Forelimb muscle (tissue), 1 donor: ENCODE measurements at regions not wholly inside any gene's neighbourhood (a gene's known extent, or its start where the extent isn't known, plus 50 kb on each side); places are given as distances from the start of the nearest gene placed in this dataset.

ENCODE experiments used
- DNase-seq: peaks from one replicate; pipeline ENCODE4 v3.0.0-alpha.2; 2013; ENCODE audit warnings: low read depth

DNA sequence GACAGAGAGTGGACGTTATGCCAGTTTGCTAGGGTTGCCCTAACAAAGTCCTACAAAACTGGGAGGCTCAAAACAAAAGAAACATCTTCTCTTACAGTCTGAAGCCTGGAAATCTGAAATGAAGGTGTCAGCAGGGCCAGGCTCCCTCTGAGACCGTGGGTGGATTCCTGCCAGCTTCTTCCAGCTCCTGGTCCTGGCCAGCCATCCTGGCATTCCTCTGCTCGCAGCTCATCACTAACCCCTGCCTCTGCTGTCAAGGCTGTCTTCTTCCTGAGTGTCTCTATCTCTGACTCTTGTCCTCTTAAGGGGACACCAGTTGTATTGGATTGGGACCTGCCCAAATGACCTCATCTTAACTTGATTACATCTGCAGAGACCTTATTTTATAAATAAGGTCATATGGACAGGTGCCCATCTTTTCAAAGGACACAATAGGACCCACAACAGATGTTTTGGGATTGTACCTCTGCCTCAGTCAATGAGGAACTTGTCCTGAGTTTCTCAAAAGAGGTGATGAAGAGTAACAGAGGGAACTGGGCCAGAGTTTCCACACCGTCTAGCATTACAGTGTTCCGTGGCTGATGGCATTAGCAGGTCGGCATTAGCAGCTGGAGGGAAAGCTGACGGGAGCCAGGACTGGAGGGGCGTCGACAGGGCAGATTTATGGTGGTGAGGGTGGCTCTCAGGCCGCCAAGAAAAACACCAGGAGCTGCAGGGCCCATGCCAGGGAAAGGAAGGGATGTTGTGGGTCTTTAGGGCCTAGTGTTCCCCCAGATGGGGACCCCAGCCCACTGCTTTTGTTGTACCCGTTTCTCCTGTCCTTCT, 157.3 kb downstream of the TBXT start:
- no peak for DNase-seq

DNA sequence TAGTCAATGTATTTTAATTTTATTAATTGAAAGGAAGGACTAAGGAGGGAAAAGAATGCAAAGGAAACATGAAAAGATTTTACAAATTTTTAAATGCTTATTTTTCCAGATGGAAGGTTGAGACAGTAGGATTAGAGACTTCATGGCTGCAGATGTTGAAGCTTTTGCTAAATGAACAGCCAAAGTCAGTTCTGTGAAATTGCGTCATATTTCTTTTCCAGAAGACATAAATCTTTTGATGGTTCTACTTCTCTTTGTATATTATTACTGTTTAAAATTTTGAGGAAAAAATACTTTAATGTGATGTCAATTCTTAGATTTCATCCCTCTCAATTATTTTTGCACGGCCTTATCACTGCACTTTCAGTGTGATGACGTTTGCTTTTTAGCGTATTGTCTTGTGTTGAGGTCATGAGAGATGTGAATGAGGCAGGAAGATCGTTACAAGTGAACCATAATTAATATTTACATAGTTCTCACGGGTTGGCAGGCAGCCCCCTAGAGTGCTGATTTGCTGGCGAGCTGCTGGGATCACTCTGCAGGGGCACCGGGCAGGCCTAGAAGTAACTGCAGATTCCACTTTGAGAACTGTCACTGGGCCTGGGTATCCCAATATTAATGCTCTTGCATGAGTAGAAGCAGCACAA, 158.1 kb downstream of the TBXT start:
- DNase-seq: no peak

- DNase-seq: no peak
Measured at GRCh38 chr6:166008441-166009369, 158.9 kb downstream of the TBXT start.

DNA sequence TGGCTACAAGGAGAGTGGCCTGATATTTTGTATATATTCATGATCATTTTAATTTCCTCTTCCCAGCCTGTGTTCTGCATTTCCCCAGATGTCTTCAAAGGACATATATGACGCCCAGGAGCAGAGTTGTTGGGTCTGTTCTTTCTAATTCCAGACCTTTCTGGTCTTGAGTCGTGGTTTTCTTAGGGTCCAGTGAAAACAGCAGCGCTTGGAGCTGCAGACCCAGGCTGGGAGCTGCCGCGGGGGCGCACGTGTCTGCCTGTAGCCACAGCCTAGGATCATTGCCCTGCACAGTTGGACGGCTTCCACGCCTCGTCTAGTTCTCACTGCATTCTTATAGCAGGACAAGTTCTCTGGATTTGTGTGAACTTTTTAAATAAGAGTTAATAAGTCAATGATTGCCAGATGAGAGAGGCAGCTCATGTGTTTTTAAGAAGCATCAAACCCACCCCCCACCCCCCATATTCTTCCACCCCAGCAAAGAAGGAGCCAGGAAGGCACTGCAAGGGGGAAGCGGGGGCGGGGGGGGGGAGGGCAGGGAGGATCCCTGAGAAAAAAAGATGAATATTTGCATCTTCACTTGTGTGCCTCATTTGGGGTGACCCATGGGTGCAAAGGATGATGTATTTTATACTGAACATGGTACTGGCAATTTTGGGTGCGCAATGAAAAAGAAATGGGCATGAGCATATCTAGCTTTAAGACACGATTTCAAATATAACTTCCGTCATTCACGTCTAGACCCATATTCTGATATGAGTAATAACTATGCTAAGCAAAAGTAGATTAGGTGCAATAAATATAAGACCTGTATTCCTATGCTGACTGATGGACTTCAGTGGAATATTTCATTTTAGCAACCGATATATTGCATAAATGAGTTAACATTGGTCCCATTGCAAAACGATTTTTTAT, 160.0 kb downstream of the TBXT start:
- DNase-seq: no peak

- no peak for DNase-seq
Measured at GRCh38 chr6:166006900-166007301, 160.8 kb downstream of the TBXT start.

DNA sequence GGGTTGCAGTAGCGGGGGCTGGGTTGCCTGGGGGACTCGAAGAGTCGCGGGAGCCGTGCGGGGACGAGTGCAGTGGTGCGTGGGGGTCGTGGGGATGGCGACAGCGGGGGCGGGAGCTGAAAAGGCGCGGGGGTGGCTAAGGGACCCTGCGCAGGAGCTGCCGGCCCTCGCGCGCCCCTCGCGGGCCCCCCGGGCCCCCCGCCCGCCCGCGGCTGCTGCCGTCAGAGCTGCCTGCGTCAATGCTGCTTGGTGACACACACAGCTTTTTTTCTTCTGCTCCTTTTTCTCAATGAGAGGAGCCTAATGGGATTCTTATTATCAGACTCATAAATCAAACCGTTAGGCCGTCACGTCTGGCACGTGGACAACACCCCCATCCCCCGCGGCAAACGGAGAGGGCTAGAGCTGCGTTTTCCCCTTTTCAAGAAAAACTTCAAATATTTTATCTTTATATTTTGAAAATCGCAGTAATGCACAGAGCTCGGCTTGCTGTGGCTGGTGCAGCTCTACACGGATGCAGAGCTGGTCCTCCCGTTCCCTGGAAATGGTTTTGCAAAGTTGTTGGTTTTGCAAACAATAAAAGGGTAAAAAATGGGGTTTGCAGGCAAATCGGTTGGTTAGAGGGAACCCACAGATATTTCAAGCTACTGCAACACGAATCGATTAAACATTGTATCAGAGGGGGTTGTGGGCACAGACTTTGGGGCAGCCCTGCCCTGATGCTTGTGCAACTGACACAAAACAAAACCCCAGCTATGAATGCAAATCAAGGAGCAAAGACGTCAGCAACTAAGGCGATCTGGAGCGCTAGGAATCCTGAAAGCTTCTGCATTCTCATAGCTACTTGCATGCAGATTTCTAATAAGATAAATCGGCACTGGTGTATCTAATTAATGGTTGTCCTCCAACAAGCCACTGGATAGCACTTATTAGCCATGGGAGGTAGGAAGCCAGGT, 161.4 kb downstream of the TBXT start:
- DNase-seq: no peak

DNA sequence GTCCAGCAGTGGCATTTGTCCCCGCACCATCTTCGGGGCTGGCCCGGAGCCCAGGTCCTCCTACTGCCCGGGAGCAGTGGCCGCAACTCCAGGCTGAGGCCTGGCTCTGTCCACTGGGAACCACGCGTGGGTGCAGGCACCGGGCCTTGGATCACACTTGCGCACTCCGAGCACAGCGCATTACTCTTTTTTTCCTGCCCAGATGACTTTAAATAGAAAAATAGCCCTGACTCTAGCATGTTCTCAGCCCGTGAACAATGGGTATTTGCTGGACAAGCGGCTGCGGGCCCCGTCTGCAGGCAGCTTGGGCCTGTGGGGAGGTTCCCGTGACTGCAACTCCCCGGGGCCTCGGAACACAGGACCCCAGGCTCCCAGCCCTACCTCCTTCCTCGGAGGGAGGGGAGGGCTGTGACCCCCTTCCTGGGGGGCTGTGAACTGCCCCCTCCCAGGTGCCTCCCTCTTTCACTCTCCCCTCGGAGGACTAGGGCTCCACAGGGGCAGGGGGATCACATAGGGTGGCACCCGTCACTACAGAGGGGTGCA, 162.2 kb downstream of the TBXT start:
- DNase-seq: no peak

GRCh38 chr6:166004876-166005275, 162.8 kb downstream of the TBXT start:
- no peak for DNase-seq

GRCh38 chr6:166004471-166004870, 163.2 kb downstream of the TBXT start:
- no peak for DNase-seq

DNA sequence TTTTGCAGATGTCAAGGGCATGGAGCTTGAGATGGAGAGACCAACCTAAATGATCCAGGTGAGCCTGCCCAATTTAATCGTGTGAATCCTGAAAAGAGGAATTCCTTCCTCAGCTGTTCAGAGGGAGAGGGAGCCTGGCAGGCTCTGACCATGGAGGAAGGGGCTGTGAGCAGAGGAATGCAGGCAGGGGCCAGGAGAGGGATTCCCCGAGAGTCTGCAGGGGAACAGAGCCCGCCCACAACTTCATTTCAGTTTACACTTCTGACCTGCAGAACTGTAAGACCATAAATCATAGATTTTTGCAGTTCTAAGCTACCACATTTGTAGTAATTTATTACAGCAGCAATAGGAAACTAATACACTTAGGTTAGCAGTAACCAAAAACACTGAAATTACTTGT, 164.1 kb downstream of the TBXT start:
- DNase-seq: no peak

GRCh38 chr6:166001359-166001758, 166.3 kb downstream of the TBXT start:
- DNase-seq: no peak

GRCh38 chr6:165999279-165999678, 168.4 kb downstream of the TBXT start:
- DNase-seq: no peak

DNA sequence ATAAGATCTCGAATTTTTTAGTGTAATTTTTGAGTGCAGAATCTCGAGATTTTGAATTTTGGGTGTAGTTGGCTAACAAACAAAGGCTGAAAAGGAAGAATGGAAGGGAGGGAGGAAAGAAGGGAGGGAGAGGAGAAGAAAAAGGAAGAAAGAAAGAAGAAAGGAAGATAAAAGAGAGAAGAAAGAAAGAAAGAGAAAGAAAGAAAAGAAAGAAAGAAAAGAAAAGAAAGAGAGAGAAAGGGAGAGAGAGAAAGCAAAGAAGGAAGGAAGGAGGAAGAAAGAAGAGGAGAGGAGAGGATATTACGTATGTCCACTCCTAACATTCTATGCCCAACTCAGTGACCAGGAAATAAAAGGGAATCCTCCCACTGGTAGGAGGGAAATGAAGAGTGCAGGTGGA, 169.6 kb downstream of the TBXT start:
- DNase-seq: no peak

DNA sequence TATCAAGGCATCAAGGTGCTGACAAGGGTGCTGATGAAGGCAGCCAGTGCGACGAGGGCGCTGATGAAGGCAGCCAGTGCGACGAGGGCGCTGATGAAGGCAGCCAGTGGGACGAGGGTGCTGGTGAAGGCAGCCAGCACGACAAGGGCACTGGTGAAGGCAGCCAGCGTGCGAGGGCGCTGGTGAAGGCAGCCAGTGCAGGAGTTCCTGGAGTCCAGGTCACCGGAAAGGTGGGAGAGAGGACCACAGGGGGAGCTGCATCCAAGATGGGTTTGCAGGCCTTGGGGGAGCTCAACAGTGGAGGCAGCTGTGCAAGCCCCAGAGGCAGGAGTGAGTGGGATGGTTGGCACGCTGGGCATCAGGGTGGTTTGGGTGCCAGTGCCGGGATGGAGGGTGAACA, 176.3 kb downstream of the TBXT start:
- no peak for DNase-seq

DNA sequence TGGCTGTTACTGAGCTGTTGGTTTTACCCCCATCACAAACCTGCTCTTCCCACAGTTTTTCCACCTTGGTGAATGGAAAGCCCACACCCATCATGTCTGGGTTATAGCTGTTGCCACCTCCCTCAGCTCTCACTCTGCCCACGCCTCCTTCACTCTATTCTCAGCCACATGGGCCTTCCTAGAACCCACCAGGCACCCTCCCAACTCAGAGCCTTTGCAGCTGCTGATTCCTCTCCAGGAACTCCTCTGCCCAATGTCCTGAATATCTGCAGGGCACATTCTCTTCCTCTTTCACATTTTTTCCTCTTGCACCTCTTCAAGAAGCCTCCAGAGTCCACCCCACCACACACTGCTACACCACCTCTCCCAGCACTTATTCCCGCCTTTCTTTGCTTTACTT, 177.4 kb downstream of the TBXT start:
- DNase-seq: no peak

DNA sequence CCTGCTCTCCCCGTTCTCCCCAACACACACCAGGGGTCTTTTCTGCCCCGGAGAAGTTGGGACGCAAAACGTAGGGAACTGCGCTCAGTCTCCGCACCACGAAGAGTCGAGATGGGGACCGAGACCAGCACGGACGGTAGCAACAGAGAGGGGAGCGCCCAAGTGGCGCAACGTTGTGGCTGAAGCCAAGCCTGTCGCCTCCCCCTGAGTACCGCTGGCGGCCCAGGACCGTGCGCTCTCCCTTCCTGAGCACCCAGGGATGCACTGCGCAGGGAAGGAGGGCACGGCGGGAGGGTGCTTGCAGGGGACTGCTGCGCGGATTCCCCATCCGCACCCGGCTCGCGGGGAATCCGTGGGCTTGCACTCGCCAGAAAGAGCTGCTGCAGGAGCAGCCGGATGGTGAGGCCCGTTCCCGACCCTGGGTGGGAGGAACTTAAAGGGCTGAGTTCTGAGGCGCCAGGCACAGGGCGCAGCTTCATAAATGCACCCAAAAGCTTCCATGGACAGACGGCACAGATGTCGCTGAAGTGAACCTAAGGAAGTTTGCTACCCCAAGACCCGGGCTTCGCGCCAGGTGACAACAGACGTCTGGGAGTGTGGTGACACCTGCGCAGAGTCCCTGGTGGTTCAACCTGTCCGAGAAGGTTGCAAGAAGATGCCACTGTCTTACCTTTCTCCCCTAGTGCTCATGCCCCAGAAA, 178.7 kb downstream of the TBXT start:
- no peak for DNase-seq

- no peak for DNase-seq
Measured at GRCh38 chr6:165988302-165988756, 179.3 kb downstream of the TBXT start.

GRCh38 chr6:165987483-165988301, 180.0 kb downstream of the TBXT start:
- no peak for DNase-seq
